ENCODE measurements at regions not wholly inside any gene's neighbourhood (a gene's known extent, or its start where the extent isn't known, plus 50 kb on each side); places are given as distances from the start of the nearest gene placed in this dataset.

DNA sequence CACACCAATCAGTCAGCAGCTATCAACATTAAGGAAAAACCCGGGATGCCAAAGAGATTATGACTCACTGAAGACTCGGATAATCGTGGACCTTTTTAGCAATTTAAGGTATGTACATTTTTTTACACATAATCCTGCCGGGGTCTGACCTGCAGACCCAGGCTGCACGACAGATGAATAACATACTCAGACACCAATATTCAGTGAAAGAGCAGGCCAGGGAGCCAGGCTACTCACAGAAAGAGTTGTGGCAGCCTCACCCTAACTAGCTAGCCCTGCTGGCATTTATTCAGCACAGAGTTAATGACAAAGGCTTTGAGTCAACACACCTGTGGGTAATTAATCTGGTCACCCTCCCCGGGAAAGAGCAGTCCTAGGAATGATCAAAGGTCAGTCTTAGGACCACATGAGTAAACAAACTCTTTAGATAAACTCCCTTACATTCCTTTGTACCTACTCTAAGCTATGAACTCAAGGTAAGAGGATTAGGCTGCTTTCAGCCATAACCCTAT lies 727.5 kb downstream of the TBL1XR1 start:
- TF ChIP-seq, protein P1, sequence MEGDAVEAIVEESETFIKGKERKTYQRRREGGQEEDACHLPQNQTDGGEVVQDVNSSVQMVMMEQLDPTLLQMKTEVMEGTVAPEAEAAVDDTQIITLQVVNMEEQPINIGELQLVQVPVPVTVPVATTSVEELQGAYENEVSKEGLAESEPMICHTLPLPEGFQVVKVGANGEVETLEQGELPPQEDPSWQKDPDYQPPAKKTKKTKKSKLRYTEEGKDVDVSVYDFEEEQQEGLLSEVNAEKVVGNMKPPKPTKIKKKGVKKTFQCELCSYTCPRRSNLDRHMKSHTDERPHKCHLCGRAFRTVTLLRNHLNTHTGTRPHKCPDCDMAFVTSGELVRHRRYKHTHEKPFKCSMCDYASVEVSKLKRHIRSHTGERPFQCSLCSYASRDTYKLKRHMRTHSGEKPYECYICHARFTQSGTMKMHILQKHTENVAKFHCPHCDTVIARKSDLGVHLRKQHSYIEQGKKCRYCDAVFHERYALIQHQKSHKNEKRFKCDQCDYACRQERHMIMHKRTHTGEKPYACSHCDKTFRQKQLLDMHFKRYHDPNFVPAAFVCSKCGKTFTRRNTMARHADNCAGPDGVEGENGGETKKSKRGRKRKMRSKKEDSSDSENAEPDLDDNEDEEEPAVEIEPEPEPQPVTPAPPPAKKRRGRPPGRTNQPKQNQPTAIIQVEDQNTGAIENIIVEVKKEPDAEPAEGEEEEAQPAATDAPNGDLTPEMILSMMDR (IDR thresholded peaks at IDR 0.05; ENCODE audit: low read depth, low read length, missing control alignments): no peak
- H3K4me3 ChIP-seq (ENCODE audit: low read depth, low read length): no peak overlapping the region
- DNase-seq (ENCODE audit: low read depth): no peak

DNA sequence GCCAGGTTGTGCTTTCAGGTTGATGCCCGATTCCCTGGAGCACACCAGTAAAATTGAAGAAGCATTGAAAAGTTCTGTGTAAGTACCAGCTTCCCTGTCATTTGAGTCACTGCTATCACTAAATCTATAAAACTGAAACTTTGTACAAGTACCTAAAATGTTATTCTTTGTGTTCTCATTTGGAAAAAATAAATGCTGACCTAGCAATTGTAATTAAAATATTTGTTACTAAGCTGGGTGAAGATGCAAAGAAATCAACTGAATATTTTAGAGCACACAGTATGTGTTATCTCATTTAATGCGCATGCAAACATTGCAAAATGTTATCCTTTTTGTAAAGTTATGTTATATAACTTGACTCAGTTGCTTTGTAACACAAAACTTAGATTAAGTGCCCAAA lies 733.7 kb downstream of the TBL1XR1 start:
- no peak overlapping the region for H3K4me3 ChIP-seq (ENCODE audit: low read depth, low read length)
- TF ChIP-seq, protein P1 (IDR thresholded peaks at IDR 0.05; ENCODE audit: low read depth, low read length, missing control alignments): no peak
- DNase-seq (ENCODE audit: low read depth): no peak

DNA sequence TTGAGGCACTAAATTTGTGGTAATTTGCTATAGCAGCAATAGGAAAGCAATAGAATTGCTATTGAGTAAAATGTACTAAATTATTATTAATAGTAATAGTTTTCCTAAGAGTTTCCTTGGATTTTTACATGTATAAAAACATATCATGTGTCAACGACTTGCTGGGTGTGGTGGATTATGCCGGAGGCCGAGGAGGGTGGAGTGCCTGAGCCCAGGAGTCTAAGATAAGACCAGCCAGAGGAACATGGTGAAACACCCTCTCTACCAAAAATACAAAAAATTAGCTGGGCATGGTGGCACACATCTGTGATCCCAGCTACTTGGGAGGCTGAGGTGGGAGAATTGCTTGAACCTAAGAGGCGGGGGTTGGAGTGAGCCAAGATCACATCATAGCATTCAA lies 749.9 kb downstream of the TBL1XR1 start:
- DNase-seq (ENCODE audit: low read depth): no peak
- TF ChIP-seq, protein P1 (IDR thresholded peaks at IDR 0.05; ENCODE audit: low read depth, low read length, missing control alignments): no peak
- H3K4me3 ChIP-seq (ENCODE audit: low read depth, low read length): no peak overlapping the region

DNA sequence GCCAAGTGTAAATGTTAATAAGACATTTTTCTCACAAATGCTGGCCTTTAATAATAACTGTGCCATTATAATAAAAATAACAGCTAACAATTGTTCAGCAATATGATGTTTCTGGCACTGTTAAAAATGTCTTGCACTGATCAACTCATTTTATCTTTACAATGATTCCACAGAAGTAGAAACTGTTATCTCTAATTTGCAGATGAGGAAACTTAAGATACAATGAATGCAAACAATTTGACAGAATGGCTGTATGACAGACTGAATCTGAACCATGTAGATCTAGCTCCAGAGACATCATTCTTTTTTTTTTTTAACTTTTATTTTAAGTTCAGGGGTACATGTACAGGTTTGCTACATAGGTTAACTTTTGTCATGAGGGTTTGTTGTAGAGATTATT lies 755.0 kb downstream of the TBL1XR1 start:
- no peak for DNase-seq (ENCODE audit: low read depth)
- H3K4me3 ChIP-seq (ENCODE audit: low read depth, low read length): no peak overlapping the region
- TF ChIP-seq, protein P1 (IDR thresholded peaks at IDR 0.05; ENCODE audit: low read depth, low read length, missing control alignments): no peak

DNA sequence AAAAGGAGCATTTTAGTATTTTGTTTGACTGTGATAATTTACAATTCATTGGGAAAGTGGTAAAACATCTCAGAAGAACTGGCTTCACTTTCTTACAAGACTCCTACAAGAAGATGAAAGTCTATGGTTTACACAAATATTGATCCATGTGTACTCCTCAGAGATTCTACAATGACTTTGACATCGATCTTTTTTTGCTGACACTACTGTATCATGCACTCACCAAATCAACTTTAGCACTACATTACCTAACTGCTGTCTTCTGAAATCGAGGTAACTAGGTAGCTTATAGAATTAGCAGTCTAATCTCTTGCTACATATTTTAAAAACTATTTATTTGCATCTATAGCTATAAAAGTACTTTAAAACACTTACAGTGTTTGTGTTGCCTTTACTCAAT lies 757.6 kb downstream of the TBL1XR1 start:
- TF ChIP-seq, protein P1 (IDR thresholded peaks at IDR 0.05; ENCODE audit: low read depth, low read length, missing control alignments): no peak
- no peak for DNase-seq (ENCODE audit: low read depth)
- H3K4me3 ChIP-seq (ENCODE audit: low read depth, low read length): no peak overlapping the region

DNA sequence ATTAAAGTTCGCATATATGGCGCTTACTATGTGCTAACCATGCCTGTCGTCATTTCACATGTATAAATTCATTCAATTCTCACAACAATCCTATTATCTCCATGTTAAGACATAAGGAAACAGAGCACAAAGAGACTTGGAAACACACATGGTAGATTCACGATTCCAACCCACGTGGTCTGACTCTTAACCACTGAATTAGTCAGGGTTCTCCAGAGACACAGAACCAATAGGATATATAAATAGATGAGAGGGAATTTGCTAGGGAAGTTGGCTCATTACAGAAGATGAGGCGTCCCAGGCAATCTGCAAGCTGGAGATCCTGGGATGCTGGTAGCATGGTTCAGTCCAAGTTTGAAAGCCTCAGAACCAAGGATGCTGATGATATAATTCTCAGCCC lies 765.3 kb downstream of the TBL1XR1 start:
- H3K4me3 ChIP-seq (ENCODE audit: low read depth, low read length): no peak overlapping the region
- no peak for DNase-seq (ENCODE audit: low read depth)

DNA sequence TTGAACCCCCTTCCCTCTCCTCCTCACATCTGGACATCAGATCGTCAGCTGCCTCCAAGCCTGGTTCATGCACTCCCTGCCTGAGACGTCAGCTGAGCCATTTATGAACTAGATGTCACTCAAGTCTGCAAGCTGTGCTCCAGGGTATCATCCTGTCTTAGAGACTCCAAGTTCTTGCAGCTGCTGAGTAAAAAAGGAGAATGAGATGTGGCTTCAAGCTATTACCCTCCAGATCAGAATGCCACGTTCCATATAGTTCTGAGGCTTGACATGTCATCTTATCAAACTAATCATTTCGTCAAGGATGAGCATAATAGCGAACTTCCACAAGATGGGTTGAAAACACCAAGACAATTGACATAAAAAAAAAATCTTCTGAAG lies 766.3 kb downstream of the TBL1XR1 start:
- DNase-seq (ENCODE audit: low read depth): no peak
- H3K4me3 ChIP-seq (ENCODE audit: low read depth, low read length): no peak overlapping the region
- TF ChIP-seq, protein P1 (IDR thresholded peaks at IDR 0.05; ENCODE audit: low read depth, low read length, missing control alignments): no peak

More for the DNA sequence above, 765.3 kb downstream of the TBL1XR1 start:
- TF ChIP-seq, protein P1 (IDR thresholded peaks at IDR 0.05; ENCODE audit: low read depth, low read length, missing control alignments): no peak

Data from GM12864 (cell line).